Endodermal cell (in vitro differentiated cells): ENCODE measurements at regions not wholly inside any gene's neighbourhood (a gene's known extent, or its start where the extent isn't known, plus 50 kb on each side); places are given as distances from the start of the nearest gene placed in this dataset.

Source experiments
- DNase-seq: peaks from one replicate; pipeline ENCODE4 v3.0.0-alpha.2; 2017
- H3K27ac ChIP-seq: 2 replicates; pipeline ENCODE4 v1.5.1; 2013; ENCODE audit warnings: mild to moderate bottlenecking, low read depth, low read length, moderate library complexity
- H3K27me3 ChIP-seq: 2 replicates; pipeline ENCODE4 v1.6.1; 2013; ENCODE audit warnings: mild to moderate bottlenecking, low read length, moderate library complexity; ENCODE audit not compliant: insufficient read depth, control insufficient read depth, poor library complexity, severe bottlenecking
- H3K36me3 ChIP-seq: 2 replicates; pipeline ENCODE4 v1.7.0; 2013; ENCODE audit warnings: mild to moderate bottlenecking, low read length, moderate library complexity; ENCODE audit not compliant: control insufficient read depth, insufficient read depth
- H3K4me1 ChIP-seq: one replicate; pipeline ENCODE4 v1.7.0; 2013; ENCODE audit warnings: low read length; ENCODE audit not compliant: control insufficient read depth, insufficient read depth
- H3K4me3 ChIP-seq: 2 replicates; pipeline ENCODE4 v1.5.1; 2013; ENCODE audit warnings: mild to moderate bottlenecking, low read length, moderate library complexity
- H3K9ac ChIP-seq: 2 replicates; pipeline ENCODE4 v1.6.1; 2013; ENCODE audit warnings: mild to moderate bottlenecking, low read length, moderate library complexity; ENCODE audit not compliant: poor library complexity, severe bottlenecking; ENCODE audit errors: extremely low read depth
- H3K9me3 ChIP-seq: 2 replicates; pipeline ENCODE4 v1.6.1; 2013; ENCODE audit warnings: mild to moderate bottlenecking, low read length, moderate library complexity; ENCODE audit not compliant: control insufficient read depth
- H3K27ac Mint-ChIP-seq: 2 replicates; pipeline ENCODE4 v1.8.0; 2020; ENCODE audit warnings: mixed read lengths
- H3K27me3 Mint-ChIP-seq: 2 replicates; pipeline ENCODE4 v1.8.0; 2021; ENCODE audit warnings: mild to moderate bottlenecking, mixed read lengths; ENCODE audit not compliant: insufficient read depth
- H3K36me3 Mint-ChIP-seq: 2 replicates; pipeline ENCODE4 v1.8.0; 2020; ENCODE audit warnings: low read depth, mixed read lengths
- H3K4me1 Mint-ChIP-seq: 2 replicates; pipeline ENCODE4 v1.8.0; 2020; ENCODE audit warnings: mixed read lengths
- H3K4me3 Mint-ChIP-seq: 2 replicates; pipeline ENCODE4 v1.8.0; 2020; ENCODE audit warnings: mild to moderate bottlenecking, moderate library complexity, mixed read lengths
- H3K9me3 Mint-ChIP-seq: 2 replicates; pipeline ENCODE4 v1.8.0; 2020; ENCODE audit warnings: mild to moderate bottlenecking, mixed read lengths
- WGBS, 2 experiments: methylation state at CpG; one replicate each; pipeline versions ENCODE4 v1.1.5 to v1.1.7; 2013; ENCODE audit warnings: missing lambda C conversion rate in 2 of 2, mixed read lengths in 1 of 2; ENCODE audit not compliant: insufficient coverage in 1 of 2, insufficient read length in 1 of 2; 5-methylcytosine and 5-hydroxymethylcytosine counted together
- TF ChIP-seq, protein P1 (sequence below): fragments of 200-600 bp; sonication (generic); conservative IDR thresholded peaks from 2 replicates; pipeline ENCODE4 v1.5.0; 2021; ENCODE audit warnings: antibody characterized with exemption, mild to moderate bottlenecking

DNA sequence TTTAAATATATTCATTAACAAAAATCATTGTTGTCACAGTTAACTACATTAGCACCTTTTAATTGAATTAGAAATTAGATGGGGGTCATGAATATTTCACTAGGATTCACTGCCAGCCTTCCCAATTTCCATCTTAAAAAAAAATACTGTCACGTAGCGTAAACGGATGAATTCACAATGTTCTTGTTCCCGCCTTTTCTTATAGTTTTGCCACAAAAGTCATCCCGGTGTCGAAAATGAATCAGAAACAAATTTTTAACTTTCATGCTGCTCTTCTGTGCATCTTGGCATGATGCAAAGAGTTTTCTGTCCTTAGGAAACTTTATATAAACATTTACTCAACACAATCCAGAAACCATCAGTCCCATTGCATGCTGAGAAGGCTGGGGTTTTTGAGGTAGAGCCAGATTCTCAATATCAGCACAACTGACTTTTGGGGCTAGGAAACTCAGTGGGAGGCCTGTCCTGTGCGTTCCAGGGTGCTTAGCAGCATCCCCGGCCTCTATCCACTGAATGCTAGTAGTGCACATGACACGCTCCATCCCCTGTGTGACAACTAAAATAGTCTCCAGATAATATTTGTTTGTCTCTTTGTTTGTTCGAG lies 252.9 kb upstream of the XYLT1 start:
- WGBS, 2 experiments = 83 to 88% methylated on average over 10 of the region's 10 CpGs
- no peak overlapping the region for H3K9ac ChIP-seq
- Mint-ChIP-seq H3K4me3 (no peak overlapping the region), H3K27me3 (no peaks in the 10 kb centered on the region), H3K9me3 (peaks cover 5% of the 10 kb centered on the region), H3K4me1 (peaks cover 11% of the 10 kb centered on the region), H3K36me3 (no peaks in the 10 kb centered on the region), H3K27ac (no peak overlapping the region)
- no peaks in the 10 kb centered on the region for H3K9me3 ChIP-seq
- no peak overlapping the region for H3K27ac ChIP-seq
- H3K4me1 ChIP-seq = no peaks in the 10 kb centered on the region
- H3K36me3 ChIP-seq = no peaks in the 10 kb centered on the region
- no peak for DNase-seq
- H3K27me3 ChIP-seq = no peaks in the 10 kb centered on the region
- TF ChIP-seq, protein P1, sequence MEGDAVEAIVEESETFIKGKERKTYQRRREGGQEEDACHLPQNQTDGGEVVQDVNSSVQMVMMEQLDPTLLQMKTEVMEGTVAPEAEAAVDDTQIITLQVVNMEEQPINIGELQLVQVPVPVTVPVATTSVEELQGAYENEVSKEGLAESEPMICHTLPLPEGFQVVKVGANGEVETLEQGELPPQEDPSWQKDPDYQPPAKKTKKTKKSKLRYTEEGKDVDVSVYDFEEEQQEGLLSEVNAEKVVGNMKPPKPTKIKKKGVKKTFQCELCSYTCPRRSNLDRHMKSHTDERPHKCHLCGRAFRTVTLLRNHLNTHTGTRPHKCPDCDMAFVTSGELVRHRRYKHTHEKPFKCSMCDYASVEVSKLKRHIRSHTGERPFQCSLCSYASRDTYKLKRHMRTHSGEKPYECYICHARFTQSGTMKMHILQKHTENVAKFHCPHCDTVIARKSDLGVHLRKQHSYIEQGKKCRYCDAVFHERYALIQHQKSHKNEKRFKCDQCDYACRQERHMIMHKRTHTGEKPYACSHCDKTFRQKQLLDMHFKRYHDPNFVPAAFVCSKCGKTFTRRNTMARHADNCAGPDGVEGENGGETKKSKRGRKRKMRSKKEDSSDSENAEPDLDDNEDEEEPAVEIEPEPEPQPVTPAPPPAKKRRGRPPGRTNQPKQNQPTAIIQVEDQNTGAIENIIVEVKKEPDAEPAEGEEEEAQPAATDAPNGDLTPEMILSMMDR = no peak
- H3K4me3 ChIP-seq = no peak overlapping the region

DNA sequence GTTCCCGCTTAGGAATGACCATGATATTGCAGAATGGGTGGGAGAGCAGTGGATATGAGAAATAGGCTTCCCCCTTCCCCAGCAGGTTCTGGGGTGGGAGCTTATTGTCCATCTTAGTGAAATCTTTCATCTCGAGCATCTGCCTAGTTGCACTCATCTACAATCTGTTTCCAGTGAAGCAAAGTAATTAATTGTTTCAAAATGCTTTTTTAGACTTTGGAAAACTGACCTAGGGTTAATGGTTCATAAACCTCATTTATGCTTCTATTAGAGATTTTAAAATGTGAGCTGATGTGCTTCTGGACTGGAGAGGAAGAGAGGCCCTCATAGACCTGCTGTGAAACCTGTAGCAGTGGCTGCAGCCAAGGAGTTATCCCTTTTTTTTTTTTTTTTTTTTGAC lies 247.7 kb upstream of the XYLT1 start:
- H3K9me3 ChIP-seq = no peaks in the 10 kb centered on the region
- no peak overlapping the region for H3K9ac ChIP-seq
- H3K4me3 ChIP-seq = no peak overlapping the region
- Mint-ChIP-seq H3K36me3 (no peaks in the 10 kb centered on the region), H3K27ac (no peak overlapping the region), H3K4me3 (no peak overlapping the region), H3K27me3 (no peaks in the 10 kb centered on the region), H3K4me1 (peaks cover 3% of the 10 kb centered on the region), H3K9me3 (peaks cover 25% of the 10 kb centered on the region)
- H3K27me3 ChIP-seq = no peaks in the 10 kb centered on the region
- 79 to 100% methylated on average over 2 of the region's 2 CpGs for WGBS, 2 experiments
- H3K27ac ChIP-seq = no peak overlapping the region
- no peak for DNase-seq
- TF ChIP-seq, protein P1 = no peak
- H3K36me3 ChIP-seq = no peaks in the 10 kb centered on the region
- no peaks in the 10 kb centered on the region for H3K4me1 ChIP-seq

DNA sequence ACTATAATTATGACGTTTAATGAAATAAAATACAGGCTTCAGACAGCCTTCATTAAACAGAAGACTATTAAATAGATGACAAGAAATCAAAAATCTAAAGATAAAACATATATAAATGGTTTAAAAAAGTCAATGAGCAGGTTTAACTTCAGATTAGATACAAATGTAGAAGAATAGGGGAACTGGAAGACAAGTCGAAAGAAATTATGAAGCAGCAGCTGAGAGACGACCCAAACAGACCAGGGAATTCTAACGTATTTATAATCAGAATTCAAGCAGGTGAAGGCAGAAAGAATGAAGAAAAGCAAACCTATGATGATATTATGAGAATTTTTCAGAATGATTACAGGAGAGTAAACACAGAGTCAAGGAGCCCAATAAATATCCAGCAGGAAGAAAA lies 235.1 kb upstream of the XYLT1 start:
- H3K9ac ChIP-seq = no peak overlapping the region
- Mint-ChIP-seq H3K27me3 (peaks cover 3% of the 10 kb centered on the region), H3K36me3 (peaks cover 3% of the 10 kb centered on the region), H3K9me3 (peaks cover 7% of the 10 kb centered on the region), H3K4me3 (no peak overlapping the region), H3K27ac (no peak overlapping the region), H3K4me1 (peaks cover 3% of the 10 kb centered on the region)
- DNase-seq = no peak
- no peaks in the 10 kb centered on the region for H3K27me3 ChIP-seq
- H3K4me3 ChIP-seq = no peak overlapping the region
- TF ChIP-seq, protein P1 = no peak
- no peaks in the 10 kb centered on the region for H3K4me1 ChIP-seq
- no peak overlapping the region for H3K27ac ChIP-seq
- peaks cover 13% of the 10 kb centered on the region for H3K9me3 ChIP-seq
- no peaks in the 10 kb centered on the region for H3K36me3 ChIP-seq
- 89 to 95% methylated on average over 3 of the region's 4 CpGs for WGBS, 2 experiments
